Thyroid gland (tissue), 4 donors: ENCODE measurements at regions not wholly inside any gene's neighbourhood (a gene's known extent, or its start where the extent isn't known, plus 50 kb on each side); places are given as distances from the start of the nearest gene placed in this dataset.

ENCODE experiments used
- DNase-seq, 2 donors: peaks; one replicate each; pipeline ENCODE4 v3.0.0-alpha.2; 2019
- H3K27ac ChIP-seq, 3 donors: fragments of 200-600 bp; sonication (generic); 1 replicate in 2 of 3; 2 replicates in 1 of 3; pipeline ENCODE4 v1.5.1; 2016 to 2019; ENCODE audit warnings: mild to moderate bottlenecking in 1 of 3, moderate library complexity in 1 of 3
- H3K27me3 ChIP-seq: fragments of 200-600 bp; sonication (generic); one replicate; pipeline ENCODE4 v1.5.1; 2019
- H3K36me3 ChIP-seq, 2 donors: fragments of 200-600 bp; sonication (generic); one replicate each; pipeline ENCODE4 v1.5.1; 2016 to 2019
- H3K4me1 ChIP-seq, 2 donors: fragments of 200-600 bp; sonication (generic); one replicate each; pipeline ENCODE4 v1.5.1; 2017 to 2019
- H3K4me3 ChIP-seq, 3 donors: fragments of 200-600 bp; sonication (generic); replicated peaks in 1 of 3; 1 replicate in 2 of 3; 2 replicates in 1 of 3; pipeline ENCODE4 v1.5.1; 2016; ENCODE audit warnings: mild to moderate bottlenecking in 1 of 3
- H3K9me3 ChIP-seq: fragments of 200-600 bp; sonication (generic); one replicate; pipeline ENCODE4 v1.5.1; 2017
- POLR2A ChIP-seq, 2 donors: fragments of 450-650 bp; IDR thresholded peaks; one replicate each; pipeline ENCODE4 v1.6.1; 2017; ENCODE audit warnings: antibody characterized with exemption in 2 of 2, mild to moderate bottlenecking in 2 of 2, moderate library complexity in 1 of 2
- WGBS, 2 donors: methylation state at CpG; one replicate each; pipeline ENCODE4 v1.1.5; 2017; 5-methylcytosine and 5-hydroxymethylcytosine counted together
- intact Hi-C: fragments of 100-400 bp; cut with DNase I; formaldehyde crosslinking; loops from one replicate; pipeline ENCODE4 v1.15.1; 2023
- TF ChIP-seq, protein P1 (sequence below), 6 experiments: fragments of 200-600 bp in 3 of 6; fragments of 450-650 bp in 3 of 6; sonication (generic) in 3 of 6; IDR thresholded peaks; one replicate each; pipeline ENCODE4 v1.5.1; 2016 to 2019; ENCODE audit warnings: antibody characterized with exemption in 6 of 6, mild to moderate bottlenecking in 2 of 6, inconsistent platforms in 1 of 6, moderate library complexity in 1 of 6

- no peaks in the 10 kb centered on the region for H3K4me1 ChIP-seq
- no peak overlapping the region for H3K27ac ChIP-seq
- no peak for DNase-seq
- no peaks in the 10 kb centered on the region for H3K36me3 ChIP-seq
- H3K27me3 ChIP-seq: no peaks in the 10 kb centered on the region
- no peaks in the 10 kb centered on the region for H3K9me3 ChIP-seq
- TF ChIP-seq, protein P1, sequence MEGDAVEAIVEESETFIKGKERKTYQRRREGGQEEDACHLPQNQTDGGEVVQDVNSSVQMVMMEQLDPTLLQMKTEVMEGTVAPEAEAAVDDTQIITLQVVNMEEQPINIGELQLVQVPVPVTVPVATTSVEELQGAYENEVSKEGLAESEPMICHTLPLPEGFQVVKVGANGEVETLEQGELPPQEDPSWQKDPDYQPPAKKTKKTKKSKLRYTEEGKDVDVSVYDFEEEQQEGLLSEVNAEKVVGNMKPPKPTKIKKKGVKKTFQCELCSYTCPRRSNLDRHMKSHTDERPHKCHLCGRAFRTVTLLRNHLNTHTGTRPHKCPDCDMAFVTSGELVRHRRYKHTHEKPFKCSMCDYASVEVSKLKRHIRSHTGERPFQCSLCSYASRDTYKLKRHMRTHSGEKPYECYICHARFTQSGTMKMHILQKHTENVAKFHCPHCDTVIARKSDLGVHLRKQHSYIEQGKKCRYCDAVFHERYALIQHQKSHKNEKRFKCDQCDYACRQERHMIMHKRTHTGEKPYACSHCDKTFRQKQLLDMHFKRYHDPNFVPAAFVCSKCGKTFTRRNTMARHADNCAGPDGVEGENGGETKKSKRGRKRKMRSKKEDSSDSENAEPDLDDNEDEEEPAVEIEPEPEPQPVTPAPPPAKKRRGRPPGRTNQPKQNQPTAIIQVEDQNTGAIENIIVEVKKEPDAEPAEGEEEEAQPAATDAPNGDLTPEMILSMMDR (IDR thresholded peaks at IDR 0.05): no peak
- TF ChIP-seq POLR2A (IDR thresholded peaks at IDR 0.05): no peak
- intact Hi-C loops: no loop called here
- no peak overlapping the region for H3K4me3 ChIP-seq
- 42 to 62% methylated on average over 4 of the region's 4 CpGs for WGBS, 2 donors
Measured at GRCh38 chr1:112196008-112196588, 199.9 kb upstream of the CTTNBP2NL start.

DNA sequence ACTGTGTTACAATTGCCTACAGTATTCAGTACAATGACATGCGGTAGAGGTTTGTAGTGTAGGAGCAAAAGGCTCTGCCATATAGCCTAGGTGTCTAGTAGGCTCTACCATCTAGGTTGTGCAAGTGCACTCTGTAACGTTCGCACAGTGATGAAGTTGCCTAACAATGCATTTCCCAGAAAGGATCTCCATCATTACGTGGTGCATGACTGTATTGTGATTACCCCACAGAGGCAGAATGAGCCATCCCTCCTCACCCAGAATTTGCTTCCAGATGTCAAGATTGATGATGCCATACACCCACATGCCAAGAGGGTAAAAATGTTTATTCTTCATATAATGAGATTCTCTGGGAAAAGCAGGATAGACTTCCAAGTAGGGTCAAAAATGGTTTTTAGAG is 199.3 kb upstream of the CTTNBP2NL start:
- intact Hi-C loops: no loop called here
- TF ChIP-seq, protein P1 (IDR thresholded peaks at IDR 0.05): no peak
- no peak for TF ChIP-seq POLR2A (IDR thresholded peaks at IDR 0.05)
- Histone ChIP-seq H3K9me3 (no peaks in the 10 kb centered on the region), H3K36me3 (no peaks in the 10 kb centered on the region), H3K27me3 (no peaks in the 10 kb centered on the region), H3K27ac (no peak overlapping the region), H3K4me1 (no peaks in the 10 kb centered on the region), H3K4me3 (no peak overlapping the region)
- DNase-seq: no peak
- 85 to 89% methylated on average over 4 of the region's 4 CpGs for WGBS, 2 donors

GRCh38 chr1:112209493-112209892 is 186.5 kb upstream of the CTTNBP2NL start:
- no peak for DNase-seq
- Histone ChIP-seq H3K4me1 (no peaks in the 10 kb centered on the region), H3K36me3 (no peaks in the 10 kb centered on the region), H3K9me3 (no peaks in the 10 kb centered on the region), H3K4me3 (no peak overlapping the region), H3K27me3 (no peaks in the 10 kb centered on the region), H3K27ac (no peak overlapping the region)
- TF ChIP-seq, protein P1 (IDR thresholded peaks at IDR 0.05): no peak
- TF ChIP-seq POLR2A (IDR thresholded peaks at IDR 0.05): no peak
- intact Hi-C loops: no loop called here
- 39 to 53% methylated on average over 1 of the region's 1 CpG for WGBS, 2 donors

DNA sequence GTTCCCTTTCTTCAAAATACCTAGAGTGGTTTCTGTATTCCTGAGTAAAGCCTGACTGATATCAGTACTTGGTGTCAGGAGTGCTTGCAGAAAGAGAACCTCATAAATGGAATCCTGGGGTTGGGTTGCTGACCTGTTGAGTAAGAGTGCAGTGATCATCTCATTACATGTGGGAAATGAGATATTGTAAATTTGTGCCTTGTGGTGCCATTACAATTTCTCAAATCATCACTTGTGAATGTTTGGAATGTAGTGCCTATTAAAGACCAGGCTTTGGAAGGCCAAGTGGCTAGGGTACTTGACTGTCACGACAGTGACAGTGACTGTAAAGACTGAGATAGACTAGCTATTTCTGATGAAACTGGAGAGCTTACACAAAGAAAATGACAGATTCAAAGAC is 176.7 kb upstream of the CTTNBP2NL start:
- WGBS, 2 donors: 56% methylated on average over 1 of the region's 1 CpG
- Histone ChIP-seq H3K27me3 (no peaks in the 10 kb centered on the region), H3K4me1 (no peaks in the 10 kb centered on the region), H3K27ac (no peak overlapping the region), H3K36me3 (no peaks in the 10 kb centered on the region), H3K9me3 (no peaks in the 10 kb centered on the region), H3K4me3 (no peak overlapping the region)
- intact Hi-C loops: no loop called here
- TF ChIP-seq, protein P1 (IDR thresholded peaks at IDR 0.05): no peak
- no peak for TF ChIP-seq POLR2A (IDR thresholded peaks at IDR 0.05)
- no peak for DNase-seq

GRCh38 chr1:112230232-112230631 is 165.8 kb upstream of the CTTNBP2NL start:
- 87 to 89% methylated on average over 9 of the region's 9 CpGs for WGBS, 2 donors
- Histone ChIP-seq H3K9me3 (no peaks in the 10 kb centered on the region), H3K4me1 (no peaks in the 10 kb centered on the region), H3K27ac (no peak overlapping the region), H3K27me3 (no peaks in the 10 kb centered on the region), H3K4me3 (no peak overlapping the region), H3K36me3 (no peaks in the 10 kb centered on the region)
- TF ChIP-seq, protein P1 (IDR thresholded peaks at IDR 0.05): no peak
- no peak for TF ChIP-seq POLR2A (IDR thresholded peaks at IDR 0.05)
- intact Hi-C loops: no loop called here
- no peak for DNase-seq
